GM12878 (cell line): ENCODE measurements at regions not wholly inside any gene's neighbourhood (a gene's known extent, or its start where the extent isn't known, plus 50 kb on each side); places are given as distances from the start of the nearest gene placed in this dataset.

ENCODE experiments used
- ATF2 ChIP-seq: IDR thresholded peaks from 2 replicates; pipeline ENCODE4 v1.6.1; 2012; ENCODE audit warnings: low read length, inconsistent platforms
- CREB1 ChIP-seq: IDR thresholded peaks from 2 replicates; pipeline ENCODE4 v1.6.1; 2012; ENCODE audit warnings: low read depth, mild to moderate bottlenecking, inconsistent platforms
- CTCF ChIP-seq, 3 experiments: IDR thresholded peaks in 2 of 3; conservative IDR thresholded peaks in 1 of 3; 2 replicates each; pipeline ENCODE4 v1.5.1; 2011; ENCODE audit warnings: low read depth in 3 of 3, low read length in 3 of 3, mild to moderate bottlenecking in 3 of 3, control low read depth in 2 of 3, moderate library complexity in 2 of 3, inconsistent platforms in 1 of 3, mixed read lengths in 1 of 3; ENCODE audit not compliant: control insufficient read depth in 2 of 3, insufficient read depth in 1 of 3; ENCODE audit errors: extremely low read depth in 1 of 3
- HDAC6 ChIP-seq: fragments of 200-600 bp; sonication (generic); IDR thresholded peaks from one replicate; pipeline ENCODE4 v1.8.0; 2017; ENCODE audit warnings: antibody characterized with exemption; ENCODE audit not compliant: unreplicated experiment
- MTA3 ChIP-seq: IDR thresholded peaks from 2 replicates; pipeline ENCODE4 v1.6.1; 2012; ENCODE audit warnings: low read length, inconsistent platforms, borderline replicate concordance
- PBX3 ChIP-seq: IDR thresholded peaks from 2 replicates; pipeline ENCODE4 v1.6.1; 2011; ENCODE audit warnings: mild to moderate bottlenecking, low read depth, low read length, moderate library complexity; ENCODE audit not compliant: insufficient replicate concordance
- POLR2AphosphoS5 ChIP-seq: IDR thresholded peaks from 2 replicates; pipeline ENCODE4 v1.6.1; 2011; ENCODE audit warnings: mild to moderate bottlenecking, low read length, inconsistent platforms
- RFX5 ChIP-seq: IDR thresholded peaks from 2 replicates; pipeline ENCODE4 v1.6.1; 2011; ENCODE audit warnings: low read depth, low read length, improper control_type of control experiment
- ZNF274 ChIP-seq: IDR thresholded peaks from one replicate; pipeline ENCODE4 v1.8.0; 2011; ENCODE audit not compliant: insufficient read length, insufficient read depth
- TF ChIP-seq, protein P1 (sequence below): IDR thresholded peaks from 2 replicates; pipeline ENCODE4 v1.6.1; 2011; ENCODE audit warnings: low read depth, mild to moderate bottlenecking, low read length, moderate library complexity, borderline replicate concordance; ENCODE audit errors: extremely low read depth

DNA sequence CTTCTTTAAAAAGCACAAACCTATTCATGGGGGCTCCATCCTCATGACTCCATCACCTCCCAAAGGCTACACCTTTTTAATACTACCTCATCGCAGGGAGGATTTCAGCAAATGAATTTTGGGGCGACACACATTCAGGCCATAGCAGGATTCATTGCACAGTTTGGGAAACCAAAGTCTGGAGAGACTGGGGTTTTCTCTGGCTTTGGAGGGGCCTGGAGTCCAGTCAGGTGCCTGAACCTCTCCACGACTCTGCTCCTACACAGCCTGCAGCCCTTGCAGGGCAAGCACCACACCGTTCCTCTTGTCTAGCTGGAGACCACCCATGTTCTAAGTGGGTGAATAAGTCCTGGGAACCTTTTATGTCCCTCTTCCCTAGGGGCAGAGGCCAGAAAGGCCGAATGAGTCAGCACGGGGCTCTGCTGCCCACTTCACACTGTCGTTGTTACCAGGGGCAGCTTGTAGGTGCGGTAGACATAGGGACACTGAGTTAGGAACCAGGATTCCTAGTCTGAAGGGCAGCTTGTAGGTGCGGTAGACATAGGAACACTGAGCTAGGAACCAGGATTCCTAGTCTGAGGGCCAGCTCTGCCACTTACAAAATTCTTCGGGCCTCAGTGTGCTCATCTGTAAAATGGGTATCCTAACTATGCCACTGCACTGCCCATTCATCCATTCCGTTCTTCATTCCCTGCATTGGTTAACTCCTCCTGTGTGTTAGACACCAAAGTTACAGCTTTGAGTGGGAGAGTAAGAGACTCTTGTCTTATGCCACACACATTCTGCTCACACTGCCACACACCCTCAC, 251.7 kb upstream of the B3GAT1 start:
- TF ChIP-seq MTA3 (no peak), CTCF (IDR thresholded peaks at IDR 0.05 in 2 of 3, conservative IDR thresholded peaks at IDR 0.05 in 1 of 3; ENCODE audit: control insufficient read depth in 2 of 3, extremely low read depth in 1 of 3, insufficient read depth in 1 of 3, low read depth in 3 of 3, low read length in 3 of 3) (no peak), RFX5 (no peak), POLR2AphosphoS5 (no peak), ATF2 (no peak), HDAC6 (no peak), CREB1 (no peak), PBX3 (no peak), ZNF274 (no peak)
- TF ChIP-seq, protein P1, sequence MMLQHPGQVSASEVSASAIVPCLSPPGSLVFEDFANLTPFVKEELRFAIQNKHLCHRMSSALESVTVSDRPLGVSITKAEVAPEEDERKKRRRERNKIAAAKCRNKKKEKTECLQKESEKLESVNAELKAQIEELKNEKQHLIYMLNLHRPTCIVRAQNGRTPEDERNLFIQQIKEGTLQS, result no peak
